ENCODE measurements at regions not wholly inside any gene's neighbourhood (a gene's known extent, or its start where the extent isn't known, plus 50 kb on each side); places are given as distances from the start of the nearest gene placed in this dataset.

DNA sequence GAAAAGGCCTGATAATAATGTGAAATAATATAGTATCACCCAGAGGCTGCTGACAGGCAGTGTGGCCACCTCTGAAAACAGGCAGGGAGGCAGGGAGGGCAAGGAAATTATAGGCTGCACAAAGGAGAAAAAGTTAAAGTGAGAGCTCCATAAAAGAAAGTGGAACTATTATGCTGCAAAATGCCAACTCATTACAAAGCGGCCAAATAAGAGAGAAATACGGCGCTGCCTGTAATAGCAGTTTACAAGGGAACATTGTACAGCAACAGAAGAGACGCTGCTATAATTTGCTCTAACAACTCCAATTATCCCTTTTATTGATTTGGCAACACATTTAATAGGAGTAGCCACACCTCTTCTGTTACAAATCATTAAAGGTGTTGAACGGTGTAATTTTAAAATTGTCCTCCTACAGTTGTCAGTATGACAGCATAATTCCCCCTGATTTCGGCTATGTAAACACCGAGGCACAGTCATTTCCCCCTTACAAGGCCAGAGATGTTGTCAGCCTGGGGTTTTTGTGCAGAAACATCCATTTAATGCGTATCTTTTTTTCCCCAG lies 120.3 kb downstream of the MRM1 start (continued):
- TF ChIP-seq CTCF (IDR thresholded peaks at IDR 0.05; ENCODE audit: control extremely low read depth in 1 of 3, insufficient read depth in 1 of 3, low read depth in 1 of 3, low read length in 3 of 3): no peak
- no peak for TF ChIP-seq RXRA (IDR thresholded peaks at IDR 0.05; ENCODE audit: insufficient read depth, low read depth, low read length)
- no peak for TF ChIP-seq PHF8 (conservative IDR thresholded peaks at IDR 0.05; ENCODE audit: low read depth, low read length)
- TF ChIP-seq, protein P1, sequence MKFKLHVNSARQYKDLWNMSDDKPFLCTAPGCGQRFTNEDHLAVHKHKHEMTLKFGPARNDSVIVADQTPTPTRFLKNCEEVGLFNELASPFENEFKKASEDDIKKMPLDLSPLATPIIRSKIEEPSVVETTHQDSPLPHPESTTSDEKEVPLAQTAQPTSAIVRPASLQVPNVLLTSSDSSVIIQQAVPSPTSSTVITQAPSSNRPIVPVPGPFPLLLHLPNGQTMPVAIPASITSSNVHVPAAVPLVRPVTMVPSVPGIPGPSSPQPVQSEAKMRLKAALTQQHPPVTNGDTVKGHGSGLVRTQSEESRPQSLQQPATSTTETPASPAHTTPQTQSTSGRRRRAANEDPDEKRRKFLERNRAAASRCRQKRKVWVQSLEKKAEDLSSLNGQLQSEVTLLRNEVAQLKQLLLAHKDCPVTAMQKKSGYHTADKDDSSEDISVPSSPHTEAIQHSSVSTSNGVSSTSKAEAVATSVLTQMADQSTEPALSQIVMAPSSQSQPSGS (IDR thresholded peaks at IDR 0.05; ENCODE audit: low read length): no peak
- TF ChIP-seq CBX8 (IDR thresholded peaks at IDR 0.05; ENCODE audit: borderline replicate concordance, low read depth, low read length): no peak
